ENCODE measurements at regions not wholly inside any gene's neighbourhood (a gene's known extent, or its start where the extent isn't known, plus 50 kb on each side); places are given as distances from the start of the nearest gene placed in this dataset.
"Not testable (repeated sequence)": the region's sequence is repeated elsewhere in the genome, so short reads cannot be mapped to it uniquely, and the experiment has no call there.

GRCh38 chr3:145906301-145906700 is 254.7 kb downstream of the PLOD2 start:
- Mint-ChIP-seq H3K4me3 (ENCODE audit: unreplicated experiment) (no peak overlapping the region), H3K27ac (ENCODE audit: low read depth, unreplicated experiment) (no peak overlapping the region), H3K9me3 (ENCODE audit: unreplicated experiment) (no peaks in the 10 kb centered on the region), H3K36me3 (ENCODE audit: insufficient read depth, unreplicated experiment) (no peaks in the 10 kb centered on the region), H3K27me3 (ENCODE audit: insufficient read depth, unreplicated experiment) (no peaks in the 10 kb centered on the region), H3K4me1 (ENCODE audit: insufficient read depth, unreplicated experiment) (no peaks in the 10 kb centered on the region)
- POLR2A ChIA-PET = interaction anchor here (1.1 kb wide), 1 partner anchor 10 kb away, joined by 3 read pairs; no protein-coding TSS in a partner anchor
- TF ChIP-seq CTCF (IDR thresholded peaks at IDR 0.05; ENCODE audit: unreplicated experiment) = no peak
- CTCF ChIA-PET = interaction anchor here (1.0 kb wide), 1 partner anchor 11 kb away, joined by 3 read pairs; no protein-coding TSS in a partner anchor
- DNase-seq (ENCODE audit: unreplicated experiment) = no peak
- intact Hi-C loops (cut with micrococcal nuclease) = no loop called here
- no TSS peak for BruUV-seq (replicated peaks)

GRCh38 chr3:145906755-145907154 is 254.2 kb downstream of the PLOD2 start:
- H3K27ac Mint-ChIP-seq (ENCODE audit: low read depth, unreplicated experiment) = no peak overlapping the region
- no TSS peak for BruUV-seq (replicated peaks)

GRCh38 chr3:145911016-145911415 is 250.0 kb downstream of the PLOD2 start:
- DNase-seq (ENCODE audit: unreplicated experiment) = no peak
- CTCF ChIA-PET = no interaction called here
- intact Hi-C loops (cut with micrococcal nuclease) = no loop called here
- Mint-ChIP-seq H3K4me1 (ENCODE audit: insufficient read depth, unreplicated experiment) (no peaks in the 10 kb centered on the region), H3K27ac (ENCODE audit: low read depth, unreplicated experiment) (no peak overlapping the region), H3K4me3 (ENCODE audit: unreplicated experiment) (no peak overlapping the region), H3K27me3 (ENCODE audit: insufficient read depth, unreplicated experiment) (no peaks in the 10 kb centered on the region), H3K9me3 (ENCODE audit: unreplicated experiment) (no peaks in the 10 kb centered on the region), H3K36me3 (ENCODE audit: insufficient read depth, unreplicated experiment) (no peaks in the 10 kb centered on the region)
- BruUV-seq (replicated peaks) = no TSS peak
- TF ChIP-seq CTCF (IDR thresholded peaks at IDR 0.05; ENCODE audit: unreplicated experiment) = no peak
- POLR2A ChIA-PET = no interaction called here

More at GRCh38 chr3:145906755-145907154, 254.2 kb downstream of the PLOD2 start:
- Mint-ChIP-seq H3K9me3 (ENCODE audit: unreplicated experiment) (no peaks in the 10 kb centered on the region), H3K4me3 (ENCODE audit: unreplicated experiment) (no peak overlapping the region), H3K4me1 (ENCODE audit: insufficient read depth, unreplicated experiment) (no peaks in the 10 kb centered on the region), H3K27me3 (ENCODE audit: insufficient read depth, unreplicated experiment) (no peaks in the 10 kb centered on the region), H3K36me3 (ENCODE audit: insufficient read depth, unreplicated experiment) (no peaks in the 10 kb centered on the region)
- no peak for DNase-seq (ENCODE audit: unreplicated experiment)
- no peak for TF ChIP-seq CTCF (IDR thresholded peaks at IDR 0.05; ENCODE audit: unreplicated experiment)
- POLR2A ChIA-PET = interaction anchor here (1.1 kb wide), 1 partner anchor 9 kb away, joined by 3 read pairs; no protein-coding TSS in a partner anchor
- CTCF ChIA-PET = interaction anchor here (1.0 kb wide), 1 partner anchor 11 kb away, joined by 3 read pairs; no protein-coding TSS in a partner anchor
- intact Hi-C loops (cut with micrococcal nuclease) = no loop called here

- ChIA-PET POLR2A (interaction anchor here (0.8 kb wide), 1 partner anchor 9 kb away, joined by 3 read pairs; no protein-coding TSS in a partner anchor), CTCF (interaction anchor here (0.6 kb wide), 1 partner anchor 32 kb away, joined by 3 read pairs; no protein-coding TSS in a partner anchor)
- no peak for DNase-seq (ENCODE audit: unreplicated experiment)
- TF ChIP-seq CTCF (IDR thresholded peaks at IDR 0.05; ENCODE audit: unreplicated experiment) = no peak
- intact Hi-C loops (cut with micrococcal nuclease) = no loop called here
- Mint-ChIP-seq H3K27ac (ENCODE audit: low read depth, unreplicated experiment) (no peak overlapping the region), H3K4me3 (ENCODE audit: unreplicated experiment) (no peak overlapping the region), H3K4me1 (ENCODE audit: insufficient read depth, unreplicated experiment) (no peaks in the 10 kb centered on the region), H3K27me3 (ENCODE audit: insufficient read depth, unreplicated experiment) (no peaks in the 10 kb centered on the region), H3K36me3 (ENCODE audit: insufficient read depth, unreplicated experiment) (no peaks in the 10 kb centered on the region), H3K9me3 (ENCODE audit: unreplicated experiment) (no peaks in the 10 kb centered on the region)
- BruUV-seq (replicated peaks) = no TSS peak
Observed at GRCh38 chr3:145915787-145916186, 245.2 kb downstream of the PLOD2 start.

- BruUV-seq (replicated peaks); H3K4me1 Mint-ChIP-seq (ENCODE audit: insufficient read depth, unreplicated experiment); DNase-seq (ENCODE audit: unreplicated experiment); H3K27ac Mint-ChIP-seq (ENCODE audit: low read depth, unreplicated experiment); H3K9me3 Mint-ChIP-seq (ENCODE audit: unreplicated experiment); H3K4me3 Mint-ChIP-seq (ENCODE audit: unreplicated experiment); intact Hi-C loops (cut with micrococcal nuclease); POLR2A ChIA-PET; CTCF ChIA-PET; H3K27me3 Mint-ChIP-seq (ENCODE audit: insufficient read depth, unreplicated experiment); H3K36me3 Mint-ChIP-seq (ENCODE audit: insufficient read depth, unreplicated experiment): not testable (repeated sequence)
Observed at GRCh38 chr3:145927736-145928135, 233.2 kb downstream of the PLOD2 start.
